Natural killer cell (primary cell): ENCODE measurements at regions not wholly inside any gene's neighbourhood (a gene's known extent, or its start where the extent isn't known, plus 50 kb on each side); places are given as distances from the start of the nearest gene placed in this dataset.

Experiments used
- ATAC-seq, 3 donors: fragments of 150-1000 bp in 2 of 3; fragments of 200-7000 bp in 1 of 3; cut with Tn5 transposase; 1 replicate in 1 of 3; 2 replicates in 2 of 3; pipeline ENCODE4 v1.10.0; 2021; ENCODE audit warnings: mild to moderate bottlenecking in 2 of 3, moderate library complexity in 2 of 3
- DNase-seq, 2 donors: peaks; one replicate each; pipeline versions ENCODE4 v3.0.0 to v3.0.0-alpha.2; 2013 to 2021; ENCODE audit warnings: mixed read lengths in 1 of 2
- H3K27ac ChIP-seq: one replicate; pipeline ENCODE4 v1.5.1; 2013; ENCODE audit warnings: mild to moderate bottlenecking, low read length
- H3K27me3 ChIP-seq: one replicate; pipeline ENCODE4 v1.6.1; 2013; ENCODE audit warnings: low read length; ENCODE audit not compliant: control insufficient read depth, insufficient read depth
- H3K36me3 ChIP-seq: one replicate; pipeline ENCODE4 v1.6.1; 2013; ENCODE audit warnings: low read length; ENCODE audit not compliant: control insufficient read depth, insufficient read depth
- H3K4me1 ChIP-seq: one replicate; pipeline ENCODE4 v1.6.1; 2013; ENCODE audit warnings: low read length; ENCODE audit not compliant: control insufficient read depth, insufficient read depth
- H3K4me3 ChIP-seq: one replicate; pipeline ENCODE4 v1.5.1; 2013; ENCODE audit warnings: low read length
- H3K9me3 ChIP-seq: one replicate; pipeline ENCODE4 v1.6.1; 2013; ENCODE audit warnings: low read length; ENCODE audit not compliant: control insufficient read depth, insufficient read depth
- H3K27ac Mint-ChIP-seq, 2 donors: one replicate each; pipeline ENCODE4 v1.8.0; 2022; ENCODE audit warnings: mild to moderate bottlenecking in 2 of 2, mixed read lengths in 2 of 2, moderate library complexity in 1 of 2
- H3K27me3 Mint-ChIP-seq, 2 donors: one replicate each; pipeline ENCODE4 v1.8.0; 2022; ENCODE audit warnings: low read depth in 2 of 2, mixed read lengths in 2 of 2
- H3K36me3 Mint-ChIP-seq: one replicate; pipeline ENCODE4 v1.8.0; 2022; ENCODE audit warnings: mixed read lengths
- H3K4me1 Mint-ChIP-seq, 2 donors: one replicate each; pipeline ENCODE4 v1.8.0; 2022; ENCODE audit warnings: mixed read lengths in 2 of 2
- H3K4me3 Mint-ChIP-seq: one replicate; pipeline ENCODE4 v1.8.0; 2022; ENCODE audit warnings: mild to moderate bottlenecking, moderate library complexity, mixed read lengths
- H3K9me3 Mint-ChIP-seq, 2 donors: one replicate each; pipeline ENCODE4 v1.8.0; 2022; ENCODE audit warnings: mixed read lengths in 2 of 2
- WGBS: methylation state at CpG from one replicate; pipeline ENCODE4 v1.1.7; 2013; ENCODE audit warnings: missing lambda C conversion rate; ENCODE audit not compliant: insufficient coverage; 5-methylcytosine and 5-hydroxymethylcytosine counted together
- intact Hi-C: fragments of 100-400 bp; cut with micrococcal nuclease; formaldehyde crosslinking; loops from one replicate; pipeline ENCODE4 v1.14.2; 2022
- TF ChIP-seq, protein P1 (sequence below): fragments of 200-600 bp; IDR thresholded peaks from one replicate; pipeline ENCODE4 v1.8.0; 2022; ENCODE audit warnings: antibody characterized with exemption

- Histone ChIP-seq H3K27me3 (no peaks in the 10 kb centered on the region), H3K9me3 (no peaks in the 10 kb centered on the region), H3K27ac (no peak overlapping the region), H3K4me1 (peaks cover 19% of the 10 kb centered on the region), H3K4me3 (no peak overlapping the region), H3K36me3 (no peaks in the 10 kb centered on the region)
- intact Hi-C loops = loop anchor here (5.0 kb wide), 2 partner anchors 41 to 76 kb away; a partner anchor contains a TSS
- Mint-ChIP-seq H3K4me1 (peaks cover 32 to 37% of the 10 kb centered on the region in 2 donors), H3K27ac (no peak overlapping the region), H3K9me3 (no peaks in the 10 kb centered on the region), H3K27me3 (no peaks in the 10 kb centered on the region), H3K4me3 (no peak overlapping the region), H3K36me3 (no peaks in the 10 kb centered on the region)
- DNase-seq (no peak), ATAC-seq (no peak)
- TF ChIP-seq, protein P1, sequence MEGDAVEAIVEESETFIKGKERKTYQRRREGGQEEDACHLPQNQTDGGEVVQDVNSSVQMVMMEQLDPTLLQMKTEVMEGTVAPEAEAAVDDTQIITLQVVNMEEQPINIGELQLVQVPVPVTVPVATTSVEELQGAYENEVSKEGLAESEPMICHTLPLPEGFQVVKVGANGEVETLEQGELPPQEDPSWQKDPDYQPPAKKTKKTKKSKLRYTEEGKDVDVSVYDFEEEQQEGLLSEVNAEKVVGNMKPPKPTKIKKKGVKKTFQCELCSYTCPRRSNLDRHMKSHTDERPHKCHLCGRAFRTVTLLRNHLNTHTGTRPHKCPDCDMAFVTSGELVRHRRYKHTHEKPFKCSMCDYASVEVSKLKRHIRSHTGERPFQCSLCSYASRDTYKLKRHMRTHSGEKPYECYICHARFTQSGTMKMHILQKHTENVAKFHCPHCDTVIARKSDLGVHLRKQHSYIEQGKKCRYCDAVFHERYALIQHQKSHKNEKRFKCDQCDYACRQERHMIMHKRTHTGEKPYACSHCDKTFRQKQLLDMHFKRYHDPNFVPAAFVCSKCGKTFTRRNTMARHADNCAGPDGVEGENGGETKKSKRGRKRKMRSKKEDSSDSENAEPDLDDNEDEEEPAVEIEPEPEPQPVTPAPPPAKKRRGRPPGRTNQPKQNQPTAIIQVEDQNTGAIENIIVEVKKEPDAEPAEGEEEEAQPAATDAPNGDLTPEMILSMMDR = no peak
- WGBS = 94% methylated on average over 5 of the region's 5 CpGs
These were observed 133.9 kb upstream of the BTN3A2 start for GRCh38 chr6:26231006-26231587.

DNA sequence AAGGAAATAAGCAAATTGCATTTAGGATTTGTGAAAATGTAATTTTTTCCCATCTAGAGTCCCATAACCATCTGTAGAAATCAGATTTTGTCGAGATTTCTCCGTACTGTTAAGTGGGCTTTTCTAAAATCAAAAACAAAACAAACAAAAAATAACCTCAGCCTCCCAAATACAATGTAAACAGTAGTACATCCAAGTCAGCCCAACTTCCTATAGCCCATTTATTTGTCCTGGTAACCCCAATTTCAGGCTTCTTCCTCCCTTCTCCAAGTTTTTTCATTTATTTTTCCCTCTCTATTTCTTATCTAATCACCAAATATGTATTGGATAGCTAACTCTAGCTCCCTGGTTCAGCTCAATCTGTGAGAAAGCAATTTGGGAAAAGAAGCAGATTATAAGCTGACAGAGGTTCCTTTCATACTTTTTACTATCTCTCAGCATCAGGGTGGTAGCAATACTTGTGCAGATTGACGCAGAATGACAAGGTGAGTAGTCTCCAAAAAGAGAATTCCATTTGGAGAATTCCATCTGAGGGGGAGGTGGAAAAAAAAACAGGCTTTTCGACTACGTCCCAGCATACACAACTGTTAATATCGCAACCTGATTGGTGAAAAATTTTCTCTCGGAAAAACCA, 132.6 kb upstream of the BTN3A2 start:
- TF ChIP-seq, protein P1 = no peak
- no peaks in the 10 kb centered on the region for H3K27me3 ChIP-seq
- H3K36me3 ChIP-seq = no peaks in the 10 kb centered on the region
- Mint-ChIP-seq H3K4me1 (peaks cover 32 to 37% of the 10 kb centered on the region in 2 donors), H3K4me3 (peak overlapping the region; percentile 91), H3K9me3 (no peaks in the 10 kb centered on the region), H3K36me3 (no peaks in the 10 kb centered on the region), H3K27me3 (no peaks in the 10 kb centered on the region), H3K27ac (peak overlapping the region; percentile 91 to 98)
- intact Hi-C loops = loop anchor here (5.0 kb wide), 2 partner anchors 40 to 75 kb away; a partner anchor contains a TSS
- peak overlapping the region; percentile 92 for H3K27ac ChIP-seq
- DNase-seq = no peak
- H3K4me1 ChIP-seq = peaks cover 19% of the 10 kb centered on the region
- peak overlapping the region; percentile 69 for H3K4me3 ChIP-seq
- no peak for ATAC-seq
- no peaks in the 10 kb centered on the region for H3K9me3 ChIP-seq
- WGBS = 57% methylated on average over 7 of the region's 7 CpGs

DNA sequence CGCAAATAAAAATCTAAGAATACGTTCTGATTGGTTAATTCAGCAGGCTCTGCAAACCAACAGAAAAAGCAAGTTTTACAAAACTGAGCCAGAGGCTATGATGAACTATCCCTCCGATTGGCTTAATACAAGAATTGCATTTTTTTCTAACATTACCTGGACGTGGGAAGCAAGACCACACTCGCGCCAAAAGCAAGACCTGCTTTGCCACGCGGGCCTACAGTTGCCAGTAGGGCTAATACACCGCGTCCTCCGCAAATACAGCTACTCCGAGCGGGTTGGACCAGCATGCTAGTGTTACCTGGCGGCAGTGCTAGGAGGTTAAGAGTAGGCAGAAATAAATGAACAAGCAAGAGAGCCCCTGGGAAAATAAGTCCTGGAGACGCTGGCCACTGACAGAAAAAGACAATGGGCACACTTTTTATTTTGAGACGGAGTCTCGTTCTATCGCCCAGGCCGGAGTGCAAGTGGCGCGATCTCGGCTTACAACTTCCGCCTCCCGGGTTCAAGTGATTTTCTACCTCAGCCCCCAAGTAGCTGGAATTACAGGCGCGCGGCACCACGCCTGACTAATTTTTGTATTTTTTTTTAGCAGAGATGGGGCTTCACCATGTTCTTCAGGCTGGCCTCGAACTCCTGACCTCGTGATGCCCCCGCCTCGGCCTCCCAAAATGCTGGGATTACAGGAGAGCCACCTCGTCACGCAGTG, 131.9 kb upstream of the BTN3A2 start:
- DNase-seq = peak in 1 of 2 donors; percentile 69
- Mint-ChIP-seq H3K4me3 (peak overlapping the region; percentile 91), H3K27ac (peak overlapping the region; percentile 91 to 98), H3K9me3 (no peaks in the 10 kb centered on the region), H3K27me3 (no peaks in the 10 kb centered on the region), H3K36me3 (no peaks in the 10 kb centered on the region), H3K4me1 (peaks cover 32 to 37% of the 10 kb centered on the region in 2 donors)
- peak overlapping the region; percentile 69 for H3K4me3 ChIP-seq
- peaks cover 19% of the 10 kb centered on the region for H3K4me1 ChIP-seq
- no peaks in the 10 kb centered on the region for H3K27me3 ChIP-seq
- intact Hi-C loops = loop anchor here (1.0 to 5.0 kb wide), 4 partner anchors 9 to 74 kb away; a partner anchor contains a TSS
- TF ChIP-seq, protein P1 = no peak
- peak overlapping the region; percentile 92 for H3K27ac ChIP-seq
- H3K36me3 ChIP-seq = no peaks in the 10 kb centered on the region
- WGBS = 23% methylated on average over 34 of the region's 34 CpGs
- no peaks in the 10 kb centered on the region for H3K9me3 ChIP-seq
- ATAC-seq = peak in 1 of 3 donors; percentile 1
